ENCODE measurements at regions not wholly inside any gene's neighbourhood (a gene's known extent, or its start where the extent isn't known, plus 50 kb on each side); places are given as distances from the start of the nearest gene placed in this dataset.

DNA sequence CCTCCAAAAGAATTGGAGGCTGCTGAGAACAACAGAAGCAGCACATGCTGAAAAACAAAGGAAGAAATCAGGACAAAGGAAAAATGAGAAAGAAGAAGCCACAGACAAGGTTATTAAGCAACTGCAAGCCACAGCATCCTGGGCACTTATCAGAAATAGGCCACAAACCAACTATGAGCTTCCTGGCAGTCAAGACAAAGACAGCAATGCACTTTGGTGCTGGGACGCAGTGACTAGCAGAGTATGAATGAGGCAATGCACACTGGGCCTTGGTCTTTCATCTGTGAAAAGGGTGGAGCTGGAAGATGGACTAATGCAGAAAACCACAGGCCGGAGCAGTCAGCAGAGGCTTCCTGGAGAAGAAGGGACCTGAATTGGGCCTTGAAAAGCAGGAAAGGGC, 56.0 kb upstream of the LINGO1 start:
- intact Hi-C loops (cut with DNase I, micrococcal nuclease), result no loop called here
- DNase-seq, result no peak
- ATAC-seq, result no peak

DNA sequence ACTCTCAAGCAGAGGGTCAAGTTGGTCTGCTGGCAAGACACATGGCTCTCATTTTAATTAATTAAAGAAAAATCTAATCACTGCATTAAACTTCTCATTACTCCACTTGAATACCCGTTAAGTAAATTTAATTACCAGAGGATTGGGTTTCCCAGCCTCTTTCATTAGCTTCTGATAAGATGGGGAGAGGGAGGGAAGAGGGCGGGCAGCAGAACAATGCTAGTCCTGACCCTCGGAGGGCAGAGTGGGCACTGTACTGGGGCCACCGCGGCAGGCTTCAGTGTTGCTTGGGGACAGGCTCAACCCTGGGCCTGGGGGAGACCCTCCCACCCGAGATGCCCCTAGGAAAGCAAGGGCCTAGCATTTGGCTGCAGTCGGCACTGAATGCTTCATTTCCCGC, 55.6 kb upstream of the LINGO1 start:
- ATAC-seq, result no peak
- no peak for DNase-seq
- intact Hi-C loops (cut with DNase I, micrococcal nuclease), result no loop called here

DNA sequence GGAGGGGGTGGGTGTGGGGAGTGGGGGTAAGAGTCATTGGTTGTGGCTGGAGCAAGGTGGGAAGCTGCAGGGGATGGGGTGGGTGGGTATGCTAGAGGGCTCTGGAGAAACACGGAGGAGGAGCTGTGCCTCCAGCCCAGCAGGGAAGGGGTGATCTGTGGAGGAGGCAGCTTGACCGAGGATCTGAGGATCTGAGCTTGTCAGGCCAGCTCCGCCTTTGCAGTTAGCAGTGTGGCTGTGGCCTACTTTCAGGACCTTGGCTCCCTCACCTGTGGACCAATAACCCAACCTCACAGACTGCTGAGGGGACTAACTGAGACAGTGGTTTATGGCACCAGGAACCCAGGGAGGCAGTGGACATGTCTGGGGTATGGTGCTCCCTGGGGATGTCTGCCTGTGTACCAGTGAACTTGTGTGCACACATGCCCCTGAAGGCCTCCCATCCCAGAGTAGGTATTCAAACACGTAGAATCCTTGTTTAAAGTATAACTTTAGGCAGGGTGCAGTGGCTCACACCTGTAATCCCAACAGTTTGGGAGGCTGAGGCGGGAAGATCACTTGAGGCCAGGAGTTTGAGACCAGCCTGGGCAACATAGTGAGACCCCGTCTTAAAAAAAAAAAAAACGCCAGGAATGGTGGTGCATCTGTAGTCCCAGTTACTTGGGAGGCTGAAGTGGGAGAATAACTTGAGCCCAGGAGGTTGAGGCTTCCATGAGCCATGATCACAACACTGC, 52.5 kb upstream of the LINGO1 start:
- intact Hi-C loops (cut with DNase I, micrococcal nuclease), result no loop called here
- DNase-seq (no peak), ATAC-seq (no peak)

DNA sequence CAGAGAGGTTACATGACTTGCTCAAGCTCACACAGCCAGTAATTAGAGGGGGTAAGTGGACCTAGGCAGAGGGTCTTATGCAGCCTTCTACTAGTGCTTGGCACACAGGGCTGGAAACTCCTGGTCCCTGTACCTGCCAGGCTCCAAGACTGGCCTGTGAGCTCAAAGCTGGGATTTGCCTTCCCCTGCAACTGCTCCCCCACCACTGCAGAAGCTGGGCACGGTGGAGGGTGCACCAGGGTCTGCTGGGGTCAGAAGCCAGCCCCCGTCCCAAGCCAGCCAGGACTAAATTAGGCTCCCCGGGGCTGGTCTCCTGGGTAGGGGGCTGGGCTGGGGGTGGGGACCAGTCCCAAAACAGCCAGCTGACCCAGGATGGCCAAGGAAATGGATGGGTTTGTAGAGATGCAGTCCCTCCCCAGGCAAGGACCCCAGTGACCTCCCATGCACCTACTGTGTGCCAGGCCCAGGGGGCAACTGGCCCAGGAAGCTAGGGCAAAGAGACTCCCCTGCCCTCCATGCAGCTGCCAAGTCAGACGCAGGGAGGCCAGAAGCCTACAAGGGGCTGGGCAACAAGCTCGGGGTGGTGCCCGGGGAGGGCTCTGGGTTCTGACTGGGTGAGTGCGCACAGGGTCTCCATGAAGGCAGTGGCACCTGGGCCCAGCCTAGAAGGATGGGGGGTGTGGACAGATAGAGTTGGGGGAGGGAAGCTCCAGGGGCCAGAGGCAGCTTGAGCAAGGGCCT, 51.8 kb upstream of the LINGO1 start:
- ATAC-seq (no peak), DNase-seq (no peak)
- intact Hi-C loops (cut with DNase I, micrococcal nuclease), result no loop called here

DNA sequence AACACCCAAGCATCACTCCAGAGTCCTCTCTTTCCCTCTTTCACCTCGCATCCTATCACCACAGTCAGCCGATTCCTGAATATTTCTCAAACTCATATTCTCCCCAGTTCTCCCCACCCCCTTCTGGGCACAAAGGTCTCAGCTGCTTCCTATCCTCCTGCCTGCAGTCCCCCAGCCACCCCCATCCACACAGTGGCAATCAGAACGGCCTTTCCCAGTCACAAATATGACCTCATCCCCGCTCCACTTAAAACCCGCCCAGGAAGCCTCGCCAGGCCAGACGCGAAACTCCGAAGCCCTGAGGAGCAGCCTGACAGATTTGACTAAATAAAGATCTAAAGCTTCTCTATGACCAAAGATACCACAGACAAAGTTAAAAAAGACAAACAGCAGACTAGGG, 49.9 kb upstream of the LINGO1 start:
- ATAC-seq (no peak), DNase-seq (no peak)
- intact Hi-C loops (cut with DNase I, micrococcal nuclease), result no loop called here
